Endothelial cell of umbilical vein (primary cell): ENCODE measurements at regions not wholly inside any gene's neighbourhood (a gene's known extent, or its start where the extent isn't known, plus 50 kb on each side); places are given as distances from the start of the nearest gene placed in this dataset.

Source experiments
- CTCF ChIP-seq, 2 donors: IDR thresholded peaks; 1 replicate in 1 of 2; 2 replicates in 1 of 2; pipeline ENCODE4 v1.5.1; 2011; ENCODE audit warnings: low read length in 2 of 2, mild to moderate bottlenecking in 2 of 2, moderate library complexity in 2 of 2, control low read depth in 1 of 2, inconsistent platforms in 1 of 2, low read depth in 1 of 2; ENCODE audit not compliant: insufficient read depth in 1 of 2; ENCODE audit errors: extremely low read depth in 1 of 2
- JUN ChIP-seq: IDR thresholded peaks from 2 replicates; pipeline ENCODE4 v1.6.1; 2011; ENCODE audit warnings: borderline replicate concordance, low read depth; ENCODE audit not compliant: insufficient read length, insufficient read depth
- MAX ChIP-seq: IDR thresholded peaks from 2 replicates; pipeline ENCODE4 v1.6.1; 2011; ENCODE audit not compliant: insufficient read depth, insufficient read length
- MYC ChIP-seq: IDR thresholded peaks from one replicate; pipeline ENCODE4 v1.6.1; 2011; ENCODE audit warnings: mild to moderate bottlenecking, low read depth, low read length
- POLR2A ChIP-seq: IDR thresholded peaks from 2 replicates; pipeline ENCODE4 v1.6.1; 2012; ENCODE audit warnings: low read depth, mild to moderate bottlenecking, control low read depth, low read length

- no peak for TF ChIP-seq MYC
- no peak for TF ChIP-seq CTCF (IDR thresholded peaks at IDR 0.05; ENCODE audit: extremely low read depth in 1 of 2, insufficient read depth in 1 of 2, low read depth in 1 of 2, low read length in 2 of 2)
- TF ChIP-seq POLR2A = no peak
- TF ChIP-seq MAX = no peak
- TF ChIP-seq JUN = no peak
These were observed 415.5 kb downstream of the LRATD1 start for GRCh38 chr2:15048000-15048399.
